HG03432 (cell line): ENCODE measurements at regions not wholly inside any gene's neighbourhood (a gene's known extent, or its start where the extent isn't known, plus 50 kb on each side); places are given as distances from the start of the nearest gene placed in this dataset.
"Not testable (repeated sequence)": the region's sequence is repeated elsewhere in the genome, so short reads cannot be mapped to it uniquely, and the experiment has no call there.

Source experiments
- ATAC-seq: cut with Tn5 transposase; IDR thresholded peaks from one replicate; pipeline ENCODE4 v1.9.1; 2021; ENCODE audit warnings: mild to moderate bottlenecking, moderate library complexity; ENCODE audit not compliant: unreplicated experiment

GRCh38 chr5:153939101-153939500, 99.6 kb downstream of the FAM114A2 start:
- no peak for ATAC-seq

- no peak for ATAC-seq
Observed at GRCh38 chr5:153938191-153938842, 100.4 kb downstream of the FAM114A2 start.

- ATAC-seq = no peak
Observed at GRCh38 chr5:153937661-153938060, 101.0 kb downstream of the FAM114A2 start.

GRCh38 chr5:153935151-153935550, 103.6 kb downstream of the FAM114A2 start:
- not testable (repeated sequence) for ATAC-seq

GRCh38 chr5:153926201-153926600, 112.5 kb downstream of the FAM114A2 start:
- no peak for ATAC-seq

- no peak for ATAC-seq
Observed at GRCh38 chr5:153919161-153919560, 119.5 kb downstream of the FAM114A2 start.

- no peak for ATAC-seq
Observed at GRCh38 chr5:153907170-153907775, 131.4 kb downstream of the FAM114A2 start.

- no peak for ATAC-seq
Observed at GRCh38 chr5:153905219-153905618, 133.5 kb downstream of the FAM114A2 start.

GRCh38 chr5:153903321-153903720, 135.4 kb downstream of the FAM114A2 start:
- no peak for ATAC-seq

GRCh38 chr5:153902016-153902415, 136.7 kb downstream of the FAM114A2 start:
- no peak for ATAC-seq

- no peak for ATAC-seq
Observed at GRCh38 chr5:153901449-153901848, 137.3 kb downstream of the FAM114A2 start.

- ATAC-seq = no peak
Observed at GRCh38 chr5:153900703-153901395, 137.9 kb downstream of the FAM114A2 start.

GRCh38 chr5:153899746-153900145, 139.0 kb downstream of the FAM114A2 start:
- ATAC-seq = no peak

- peak; percentile 98 for ATAC-seq
Observed at GRCh38 chr5:153896701-153897100, 142.0 kb downstream of the FAM114A2 start.

- no peak for ATAC-seq
Observed at GRCh38 chr5:153896117-153896516, 142.6 kb downstream of the FAM114A2 start.

GRCh38 chr5:153895266-153895665, 143.4 kb downstream of the FAM114A2 start:
- ATAC-seq = no peak

- no peak for ATAC-seq
Observed at GRCh38 chr5:153893817-153894216, 144.9 kb downstream of the FAM114A2 start.

- peak; percentile 73 for ATAC-seq
Observed at GRCh38 chr5:153891394-153891793, 147.3 kb downstream of the FAM114A2 start.

- ATAC-seq = no peak
Observed at GRCh38 chr5:153888781-153889180, 149.9 kb downstream of the FAM114A2 start.

- ATAC-seq = no peak
Observed at GRCh38 chr5:153885141-153885540, 153.6 kb downstream of the FAM114A2 start.

- ATAC-seq = no peak
Observed at GRCh38 chr5:153884612-153884957, 154.1 kb downstream of the FAM114A2 start.
